Keratinocyte (primary cell): ENCODE measurements at regions not wholly inside any gene's neighbourhood (a gene's known extent, or its start where the extent isn't known, plus 50 kb on each side); places are given as distances from the start of the nearest gene placed in this dataset.

Experiments used
- DNase-seq: peaks from one replicate; pipeline ENCODE4 v3.0.0-alpha.2; 2011; ENCODE audit warnings: low read depth, missing footprints, low spot score
- FAIRE-seq: peaks from 2 replicates; lab custom pipeline; 2011; peaks lifted over from hg19 to GRCh38; lab: Jason Lieb, UNC
- H2AFZ ChIP-seq: 2 replicates; pipeline ENCODE4 v1.6.0; 2012; ENCODE audit warnings: low read length, control low read depth, inconsistent platforms; ENCODE audit not compliant: control insufficient read depth
- H3K27ac ChIP-seq: 2 replicates; pipeline ENCODE4 v1.5.1; 2011; ENCODE audit warnings: low read length; ENCODE audit not compliant: control insufficient read depth, insufficient read depth
- H3K27me3 ChIP-seq: 3 replicates; pipeline ENCODE4 v1.6.0; 2011; ENCODE audit warnings: low read length; ENCODE audit not compliant: control insufficient read depth, insufficient read depth; ENCODE audit errors: extremely low read depth
- H3K36me3 ChIP-seq, 2 experiments: 2 replicates in 1 of 2; 3 replicates in 1 of 2; pipeline ENCODE4 v1.5.1; 2011; ENCODE audit warnings: low read length in 2 of 2, mild to moderate bottlenecking in 1 of 2; ENCODE audit not compliant: control insufficient read depth in 2 of 2, insufficient read depth in 2 of 2; ENCODE audit errors: extremely low read depth in 1 of 2
- H3K4me1 ChIP-seq: 3 replicates; pipeline ENCODE4 v1.5.1; 2011; ENCODE audit warnings: low read length; ENCODE audit not compliant: control insufficient read depth, insufficient read depth; ENCODE audit errors: extremely low read depth
- H3K4me2 ChIP-seq: 3 replicates; pipeline ENCODE4 v1.6.0; 2011; ENCODE audit warnings: low read depth, low read length; ENCODE audit not compliant: control insufficient read depth, insufficient read depth; ENCODE audit errors: extremely low read depth
- H3K4me3 ChIP-seq, 3 experiments: fragments of 200-600 bp in 1 of 3; sonication (generic) in 1 of 3; 2 replicates in 2 of 3; 3 replicates in 1 of 3; pipeline ENCODE4 v1.5.1; 2011 to 2016; ENCODE audit warnings: low read length in 3 of 3, mild to moderate bottlenecking in 3 of 3, control low read depth in 2 of 3, inconsistent platforms in 1 of 3, low read depth in 1 of 3, mixed read lengths in 1 of 3, mixed run types in 1 of 3, moderate library complexity in 1 of 3; ENCODE audit not compliant: control insufficient read depth in 2 of 3, insufficient read depth in 2 of 3; ENCODE audit errors: extremely low read depth in 1 of 3
- H3K79me2 ChIP-seq: 2 replicates; pipeline ENCODE4 v1.6.0; 2012; ENCODE audit warnings: low read length; ENCODE audit not compliant: control insufficient read depth, insufficient read depth
- H3K9ac ChIP-seq: 3 replicates; pipeline ENCODE4 v1.6.0; 2011; ENCODE audit warnings: low read length; ENCODE audit not compliant: control insufficient read depth, insufficient read depth; ENCODE audit errors: extremely low read depth
- H3K9me1 ChIP-seq: 3 replicates; pipeline ENCODE4 v1.6.0; 2011; ENCODE audit warnings: low read length; ENCODE audit not compliant: control insufficient read depth, insufficient read depth; ENCODE audit errors: extremely low read depth
- H3K9me3 ChIP-seq: 2 replicates; pipeline ENCODE4 v1.5.1; 2012; ENCODE audit warnings: low read depth, low read length; ENCODE audit not compliant: control insufficient read depth
- H4K20me1 ChIP-seq: 3 replicates; pipeline ENCODE4 v1.6.0; 2011; ENCODE audit warnings: low read length; ENCODE audit not compliant: control insufficient read depth, insufficient read depth; ENCODE audit errors: extremely low read depth
- EZH2 ChIP-seq: IDR thresholded peaks from one replicate; pipeline ENCODE4 v1.6.1; 2012; ENCODE audit warnings: inconsistent platforms, mild to moderate bottlenecking, low read length, moderate library complexity
- dilution Hi-C: fragments of 300-500 bp; cut with MboI; formaldehyde crosslinking; loops from one replicate; pipeline ENCODE4 v1.7.0; 2020; ENCODE audit warnings: low sequenced_read_pairs; ENCODE audit not compliant: extremely low pct_ligation_motif_present
- TF ChIP-seq, protein P1 (sequence below), 3 experiments: IDR thresholded peaks in 1 of 3; conservative IDR thresholded peaks in 1 of 3; optimal IDR thresholded peaks in 1 of 3; 2 replicates in 2 of 3; 3 replicates in 1 of 3; pipeline versions ENCODE3 to v1.5.1; 2011; ENCODE audit warnings: low read length in 3 of 3, mild to moderate bottlenecking in 3 of 3, moderate library complexity in 2 of 3, control low read depth in 1 of 3, inconsistent platforms in 1 of 3; ENCODE audit not compliant: insufficient read depth in 2 of 3; ENCODE audit errors: extremely low read depth in 1 of 3

DNA sequence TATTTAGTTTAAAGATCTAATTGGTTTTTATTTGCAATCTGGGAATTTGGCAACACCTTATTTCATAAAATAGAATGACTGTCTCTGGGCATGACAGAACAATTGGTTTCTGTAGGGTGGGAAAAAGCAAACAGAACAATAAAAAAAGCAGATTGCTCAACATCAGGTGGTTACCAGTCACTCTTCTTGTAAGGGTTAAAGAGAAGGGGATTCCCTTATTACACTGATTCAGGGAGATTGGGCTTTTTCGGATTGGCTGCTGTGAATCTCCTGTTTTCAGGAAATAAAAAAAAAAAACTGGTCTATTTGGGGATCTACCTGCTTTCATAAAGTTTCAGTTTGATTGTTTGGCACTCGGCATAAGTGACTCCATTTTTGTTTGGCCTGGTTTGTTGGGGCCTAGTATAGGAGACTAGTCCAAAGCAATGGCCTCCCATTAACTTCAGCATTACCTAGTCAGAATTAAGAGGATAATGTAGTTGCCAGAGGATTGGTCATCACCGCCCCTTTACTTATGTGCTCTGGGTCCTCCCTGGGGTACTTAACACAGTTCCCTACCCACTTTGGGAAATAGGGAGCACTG, 380.5 kb downstream of the IDS start:
- H2AFZ ChIP-seq: no peak overlapping the region
- no peaks in the 10 kb centered on the region for H3K27me3 ChIP-seq
- H3K9me3 ChIP-seq: no peaks in the 10 kb centered on the region
- TF ChIP-seq, protein P1, sequence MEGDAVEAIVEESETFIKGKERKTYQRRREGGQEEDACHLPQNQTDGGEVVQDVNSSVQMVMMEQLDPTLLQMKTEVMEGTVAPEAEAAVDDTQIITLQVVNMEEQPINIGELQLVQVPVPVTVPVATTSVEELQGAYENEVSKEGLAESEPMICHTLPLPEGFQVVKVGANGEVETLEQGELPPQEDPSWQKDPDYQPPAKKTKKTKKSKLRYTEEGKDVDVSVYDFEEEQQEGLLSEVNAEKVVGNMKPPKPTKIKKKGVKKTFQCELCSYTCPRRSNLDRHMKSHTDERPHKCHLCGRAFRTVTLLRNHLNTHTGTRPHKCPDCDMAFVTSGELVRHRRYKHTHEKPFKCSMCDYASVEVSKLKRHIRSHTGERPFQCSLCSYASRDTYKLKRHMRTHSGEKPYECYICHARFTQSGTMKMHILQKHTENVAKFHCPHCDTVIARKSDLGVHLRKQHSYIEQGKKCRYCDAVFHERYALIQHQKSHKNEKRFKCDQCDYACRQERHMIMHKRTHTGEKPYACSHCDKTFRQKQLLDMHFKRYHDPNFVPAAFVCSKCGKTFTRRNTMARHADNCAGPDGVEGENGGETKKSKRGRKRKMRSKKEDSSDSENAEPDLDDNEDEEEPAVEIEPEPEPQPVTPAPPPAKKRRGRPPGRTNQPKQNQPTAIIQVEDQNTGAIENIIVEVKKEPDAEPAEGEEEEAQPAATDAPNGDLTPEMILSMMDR (optimal IDR thresholded peaks at IDR 0.05 in 1 of 3, IDR thresholded peaks at IDR 0.05 in 1 of 3, conservative IDR thresholded peaks at IDR 0.05 in 1 of 3; ENCODE audit: extremely low read depth in 1 of 3, insufficient read depth in 2 of 3, low read length in 3 of 3): no peak
- TF ChIP-seq EZH2: no peak
- no peak overlapping the region for H3K27ac ChIP-seq
- dilution Hi-C loops: no loop called here
- no peak overlapping the region for H3K4me3 ChIP-seq
- H3K4me2 ChIP-seq: no peak overlapping the region
- no peaks in the 10 kb centered on the region for H3K36me3 ChIP-seq
- no peaks in the 10 kb centered on the region for H3K9me1 ChIP-seq
- H4K20me1 ChIP-seq: no peaks in the 10 kb centered on the region
- no peaks in the 10 kb centered on the region for H3K4me1 ChIP-seq
- H3K79me2 ChIP-seq: no peaks in the 10 kb centered on the region
- FAIRE-seq (no peak), DNase-seq (no peak)
- no peak overlapping the region for H3K9ac ChIP-seq

DNA sequence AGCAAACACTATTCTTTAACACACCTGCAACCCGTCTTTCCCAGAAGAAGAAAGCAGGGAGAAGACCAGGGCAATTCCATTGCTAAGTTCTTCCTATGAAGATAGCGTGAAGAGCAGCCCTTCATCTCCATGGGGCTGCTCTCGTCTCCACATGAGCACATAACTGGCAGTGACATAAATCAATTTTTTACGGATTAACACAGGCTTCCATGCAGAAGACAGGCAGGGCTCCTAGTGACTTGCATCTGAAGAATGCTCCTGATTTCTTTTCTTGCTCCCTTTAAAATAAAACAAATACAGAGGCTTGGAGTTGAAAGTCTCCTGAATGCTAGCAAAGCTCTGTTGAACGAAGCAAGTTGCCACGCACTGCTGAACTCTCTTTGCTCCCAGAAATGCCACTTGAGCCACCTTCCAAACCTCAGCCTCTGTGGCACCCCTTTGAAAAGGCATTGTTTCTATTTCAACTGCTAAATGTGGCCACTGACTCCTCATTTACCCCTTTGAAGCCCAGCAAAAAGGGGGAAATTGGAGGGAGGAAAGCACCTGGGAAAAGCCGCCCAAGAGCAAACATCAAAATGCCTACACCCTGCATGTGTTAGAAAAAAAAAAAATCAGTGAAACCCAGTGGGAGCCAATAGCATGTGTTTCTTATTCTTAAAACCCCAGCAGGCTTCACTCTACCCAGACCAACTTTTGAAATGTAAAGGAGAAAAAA, 383.7 kb downstream of the IDS start:
- Histone ChIP-seq H2AFZ (no peak overlapping the region), H3K9me1 (no peaks in the 10 kb centered on the region), H3K27ac (no peak overlapping the region), H3K4me3 (no peak overlapping the region), H3K9ac (no peak overlapping the region), H3K4me1 (no peaks in the 10 kb centered on the region), H4K20me1 (no peaks in the 10 kb centered on the region), H3K36me3 (no peaks in the 10 kb centered on the region), H3K79me2 (no peaks in the 10 kb centered on the region), H3K4me2 (no peak overlapping the region), H3K27me3 (no peaks in the 10 kb centered on the region), H3K9me3 (no peaks in the 10 kb centered on the region)
- DNase-seq: no peak
- FAIRE-seq: no peak
- TF ChIP-seq EZH2: no peak
- TF ChIP-seq, protein P1 (optimal IDR thresholded peaks at IDR 0.05 in 1 of 3, IDR thresholded peaks at IDR 0.05 in 1 of 3, conservative IDR thresholded peaks at IDR 0.05 in 1 of 3; ENCODE audit: extremely low read depth in 1 of 3, insufficient read depth in 2 of 3, low read length in 3 of 3): no peak
- dilution Hi-C loops: no loop called here
